ENCODE measurements at regions not wholly inside any gene's neighbourhood (a gene's known extent, or its start where the extent isn't known, plus 50 kb on each side); places are given as distances from the start of the nearest gene placed in this dataset.

- 64 to 71% methylated on average over 4 of the region's 4 CpGs for WGBS, 2 donors
- no peak for DNase-seq (ENCODE audit: low spot score in 2 of 2)
- intact Hi-C loops (cut with DNase I; ENCODE audit: low total_unique reads), result loop anchor here (10.0 kb wide), 1 partner anchor 514 kb away; no protein-coding TSS in a partner anchor
- no peak overlapping the region for H3K4me3 ChIP-seq (ENCODE audit: low read depth, poor library complexity, severe bottlenecking)
- TF ChIP-seq POLR2A (IDR thresholded peaks at IDR 0.05) (no peak), CTCF (IDR thresholded peaks at IDR 0.05) (no peak)
These were observed 403.7 kb upstream of the TRPC7 start for GRCh38 chr5:136769093-136769492.

GRCh38 chr5:136768457-136768856 lies 403.1 kb upstream of the TRPC7 start:
- TF ChIP-seq CTCF (IDR thresholded peaks at IDR 0.05) (no peak), POLR2A (IDR thresholded peaks at IDR 0.05) (no peak)
- 76 to 81% methylated on average over 4 of the region's 4 CpGs for WGBS, 2 donors
- no peak overlapping the region for H3K4me3 ChIP-seq (ENCODE audit: low read depth, poor library complexity, severe bottlenecking)
- no peak for DNase-seq (ENCODE audit: low spot score in 2 of 2)
- intact Hi-C loops (cut with DNase I; ENCODE audit: low total_unique reads), result loop anchor here (10.0 kb wide), 1 partner anchor 514 kb away; no protein-coding TSS in a partner anchor

GRCh38 chr5:136766456-136766855 lies 401.1 kb upstream of the TRPC7 start:
- intact Hi-C loops (cut with DNase I; ENCODE audit: low total_unique reads), result loop anchor here (10.0 kb wide), 1 partner anchor 512 kb away; no protein-coding TSS in a partner anchor
- 63 to 75% methylated on average over 3 of the region's 3 CpGs for WGBS, 2 donors
- no peak overlapping the region for H3K4me3 ChIP-seq (ENCODE audit: low read depth, poor library complexity, severe bottlenecking)
- TF ChIP-seq POLR2A (IDR thresholded peaks at IDR 0.05) (no peak), CTCF (IDR thresholded peaks at IDR 0.05) (no peak)
- no peak for DNase-seq (ENCODE audit: low spot score in 2 of 2)

GRCh38 chr5:136764601-136765000 lies 399.3 kb upstream of the TRPC7 start:
- no peak overlapping the region for H3K4me3 ChIP-seq (ENCODE audit: low read depth, poor library complexity, severe bottlenecking)
- no peak for DNase-seq (ENCODE audit: low spot score in 2 of 2)
- intact Hi-C loops (cut with DNase I; ENCODE audit: low total_unique reads), result loop anchor here (10.0 kb wide), 1 partner anchor 510 kb away; no protein-coding TSS in a partner anchor
- 86 to 96% methylated on average over 2 of the region's 2 CpGs for WGBS, 2 donors
- no peak for TF ChIP-seq CTCF (IDR thresholded peaks at IDR 0.05)
- no peak for TF ChIP-seq POLR2A (IDR thresholded peaks at IDR 0.05)

- no peak for DNase-seq (ENCODE audit: low spot score in 2 of 2)
- intact Hi-C loops (cut with DNase I; ENCODE audit: low total_unique reads), result loop anchor here (10.0 kb wide), 1 partner anchor 509 kb away; no protein-coding TSS in a partner anchor
- no peak for TF ChIP-seq CTCF (IDR thresholded peaks at IDR 0.05)
- no peak for TF ChIP-seq POLR2A (IDR thresholded peaks at IDR 0.05)
- no peak overlapping the region for H3K4me3 ChIP-seq (ENCODE audit: low read depth, poor library complexity, severe bottlenecking)
These were observed 398.2 kb upstream of the TRPC7 start for GRCh38 chr5:136763548-136763947.

- TF ChIP-seq CTCF (IDR thresholded peaks at IDR 0.05) (no peak), POLR2A (IDR thresholded peaks at IDR 0.05) (no peak)
- intact Hi-C loops (cut with DNase I; ENCODE audit: low total_unique reads), result no loop called here
- no peak for DNase-seq (ENCODE audit: low spot score in 2 of 2)
- H3K4me3 ChIP-seq (ENCODE audit: low read depth, poor library complexity, severe bottlenecking), result no peak overlapping the region
These were observed 388.9 kb upstream of the TRPC7 start for GRCh38 chr5:136754216-136754615.

All from lower leg skin (tissue), 4 donors.